ENCODE measurements at regions not wholly inside any gene's neighbourhood (a gene's known extent, or its start where the extent isn't known, plus 50 kb on each side); places are given as distances from the start of the nearest gene placed in this dataset.

- TF ChIP-seq EZH2 (IDR thresholded peaks at IDR 0.05; ENCODE audit: low read length, missing control alignments), result no peak
- TF ChIP-seq CTCF (conservative IDR thresholded peaks at IDR 0.05 in 1 of 2, IDR thresholded peaks at IDR 0.05 in 1 of 2; ENCODE audit: low read depth in 1 of 2, low read length in 2 of 2), result no peak
- no peaks in the 10 kb centered on the region for H3K36me3 ChIP-seq (ENCODE audit: control insufficient read depth, insufficient read depth, low read length)
- H3K4me3 ChIP-seq (replicated peaks in 1 of 4; ENCODE audit: control extremely low read depth in 1 of 4, insufficient read depth in 1 of 4, low read depth in 3 of 4, low read length in 4 of 4), result no peak overlapping the region
- H3K9ac ChIP-seq (ENCODE audit: insufficient read depth, low read length), result no peak overlapping the region
- no peak overlapping the region for H2AFZ ChIP-seq (ENCODE audit: low read length)
- H3K4me2 ChIP-seq (ENCODE audit: extremely low read depth, insufficient read depth, low read length), result no peak overlapping the region
- no peak for DNase-seq (ENCODE audit: low read depth in 2 of 2)
- no peaks in the 10 kb centered on the region for H3K4me1 ChIP-seq (ENCODE audit: control insufficient read depth, extremely low read depth, insufficient read depth, low read length)
- H3K9me3 ChIP-seq (ENCODE audit: control insufficient read depth, insufficient read depth, low read depth, low read length), result no peaks in the 10 kb centered on the region
- H3K27ac ChIP-seq (ENCODE audit: insufficient read depth, low read length), result no peak overlapping the region
- no peaks in the 10 kb centered on the region for H3K79me2 ChIP-seq (ENCODE audit: control insufficient read depth, insufficient read depth, low read length)
- no peaks in the 10 kb centered on the region for H4K20me1 ChIP-seq (ENCODE audit: control insufficient read depth, extremely low read depth, insufficient read depth, low read length)
- H3K27me3 ChIP-seq (ENCODE audit: control insufficient read depth, insufficient read depth, low read length), result no peaks in the 10 kb centered on the region
These were observed 85.3 kb upstream of the CLDN18 start for GRCh38 chr3:137924628-137925027.

- Histone ChIP-seq H3K4me2 (ENCODE audit: extremely low read depth, insufficient read depth, low read length) (no peak overlapping the region), H3K9ac (ENCODE audit: insufficient read depth, low read length) (no peak overlapping the region), H3K4me3 (replicated peaks in 1 of 4; ENCODE audit: control extremely low read depth in 1 of 4, insufficient read depth in 1 of 4, low read depth in 3 of 4, low read length in 4 of 4) (no peak overlapping the region), H3K27me3 (ENCODE audit: control insufficient read depth, insufficient read depth, low read length) (no peaks in the 10 kb centered on the region), H3K79me2 (ENCODE audit: control insufficient read depth, insufficient read depth, low read length) (no peaks in the 10 kb centered on the region), H3K36me3 (ENCODE audit: control insufficient read depth, insufficient read depth, low read length) (no peaks in the 10 kb centered on the region), H4K20me1 (ENCODE audit: control insufficient read depth, extremely low read depth, insufficient read depth, low read length) (no peaks in the 10 kb centered on the region), H3K4me1 (ENCODE audit: control insufficient read depth, extremely low read depth, insufficient read depth, low read length) (no peaks in the 10 kb centered on the region), H3K27ac (ENCODE audit: insufficient read depth, low read length) (no peak overlapping the region), H3K9me3 (ENCODE audit: control insufficient read depth, insufficient read depth, low read depth, low read length) (no peaks in the 10 kb centered on the region), H2AFZ (ENCODE audit: low read length) (no peak overlapping the region)
- TF ChIP-seq EZH2 (IDR thresholded peaks at IDR 0.05; ENCODE audit: low read length, missing control alignments) (no peak), CTCF (conservative IDR thresholded peaks at IDR 0.05 in 1 of 2, IDR thresholded peaks at IDR 0.05 in 1 of 2; ENCODE audit: low read depth in 1 of 2, low read length in 2 of 2) (no peak)
- DNase-seq (ENCODE audit: low read depth in 2 of 2), result no peak
These were observed 84.9 kb upstream of the CLDN18 start for GRCh38 chr3:137925080-137925479.

- Histone ChIP-seq H4K20me1 (ENCODE audit: control insufficient read depth, extremely low read depth, insufficient read depth, low read length) (no peaks in the 10 kb centered on the region), H2AFZ (ENCODE audit: low read length) (no peak overlapping the region), H3K36me3 (ENCODE audit: control insufficient read depth, insufficient read depth, low read length) (no peaks in the 10 kb centered on the region), H3K79me2 (ENCODE audit: control insufficient read depth, insufficient read depth, low read length) (no peaks in the 10 kb centered on the region), H3K4me1 (ENCODE audit: control insufficient read depth, extremely low read depth, insufficient read depth, low read length) (no peaks in the 10 kb centered on the region), H3K9me3 (ENCODE audit: control insufficient read depth, insufficient read depth, low read depth, low read length) (no peaks in the 10 kb centered on the region), H3K4me3 (replicated peaks in 1 of 4; ENCODE audit: control extremely low read depth in 1 of 4, insufficient read depth in 1 of 4, low read depth in 3 of 4, low read length in 4 of 4) (no peak overlapping the region), H3K4me2 (ENCODE audit: extremely low read depth, insufficient read depth, low read length) (no peak overlapping the region), H3K27me3 (ENCODE audit: control insufficient read depth, insufficient read depth, low read length) (no peaks in the 10 kb centered on the region), H3K27ac (ENCODE audit: insufficient read depth, low read length) (no peak overlapping the region), H3K9ac (ENCODE audit: insufficient read depth, low read length) (no peak overlapping the region)
- DNase-seq (ENCODE audit: low read depth in 2 of 2), result no peak
- TF ChIP-seq CTCF (conservative IDR thresholded peaks at IDR 0.05 in 1 of 2, IDR thresholded peaks at IDR 0.05 in 1 of 2; ENCODE audit: low read depth in 1 of 2, low read length in 2 of 2) (no peak), EZH2 (IDR thresholded peaks at IDR 0.05; ENCODE audit: low read length, missing control alignments) (no peak)
These were observed 83.0 kb upstream of the CLDN18 start for GRCh38 chr3:137926991-137927390.

All from fibroblast of lung (primary cell).